Activated CD8-positive, alpha-beta T cell treated with anti-CD3 and anti-CD28 coated beads, Interleukin-2, amount 10 ng/mL, durations not matched to agents 7 days and 5 days (primary cell): ENCODE measurements at regions not wholly inside any gene's neighbourhood (a gene's known extent, or its start where the extent isn't known, plus 50 kb on each side); places are given as distances from the start of the nearest gene placed in this dataset.

Experiments used
- ATAC-seq: fragments of 150-1000 bp; cut with Tn5 transposase; one replicate; pipeline ENCODE4 v1.10.0; 2021; ENCODE audit warnings: moderate library complexity
- CTCF ChIA-PET: fragments of 350-600 bp; sonication (Branson Sonifier 250); formaldehyde crosslinking; loops from one replicate; lab custom pipeline; 2021; ENCODE audit warnings: antibody characterized with exemption; lab: Charles Lee
- POLR2A ChIA-PET: fragments of 350-600 bp; sonication (Branson Sonifier 250); formaldehyde crosslinking; loops from one replicate; lab custom pipeline; 2021; ENCODE audit warnings: antibody characterized with exemption; lab: Charles Lee
- DNase-seq: peaks from one replicate; pipeline ENCODE4 v3.0.0-alpha.2; 2020
- H3K27ac Mint-ChIP-seq: one replicate; pipeline ENCODE4 v1.8.0; 2021; ENCODE audit warnings: mild to moderate bottlenecking, mixed read lengths
- H3K27me3 Mint-ChIP-seq: one replicate; pipeline ENCODE4 v1.8.0; 2021; ENCODE audit warnings: low read depth, mixed read lengths
- H3K36me3 Mint-ChIP-seq: one replicate; pipeline ENCODE4 v1.8.0; 2021; ENCODE audit warnings: low read depth, mixed read lengths
- H3K4me1 Mint-ChIP-seq: one replicate; pipeline ENCODE4 v1.8.0; 2021; ENCODE audit warnings: low read depth, mixed read lengths
- H3K4me3 Mint-ChIP-seq: one replicate; pipeline ENCODE4 v1.8.0; 2021; ENCODE audit warnings: mild to moderate bottlenecking, mixed read lengths
- H3K9me3 Mint-ChIP-seq: one replicate; pipeline ENCODE4 v1.8.0; 2022; ENCODE audit warnings: mixed read lengths; ENCODE audit not compliant: insufficient read depth

DNA sequence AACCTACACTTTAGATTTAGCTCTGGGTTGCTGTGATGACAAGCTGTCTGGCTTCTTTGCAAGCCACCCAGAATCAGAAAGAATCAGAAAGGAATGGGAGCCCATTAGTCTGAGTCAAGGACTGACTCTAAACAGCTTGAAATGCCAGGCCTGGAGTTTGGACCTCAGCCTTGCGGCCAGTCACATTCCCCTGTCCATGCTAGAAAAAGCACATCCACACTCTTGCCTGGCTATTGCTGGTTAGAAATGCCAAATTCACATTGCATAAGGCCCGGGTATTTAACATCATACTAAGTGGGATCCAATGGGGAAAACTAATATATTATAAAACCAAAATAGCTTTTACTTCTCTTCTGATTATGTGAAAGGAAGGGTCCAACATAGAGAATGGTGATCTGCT is 756.8 kb upstream of the KLHL29 start:
- Mint-ChIP-seq H3K27me3 (no peaks in the 10 kb centered on the region), H3K9me3 (no peaks in the 10 kb centered on the region), H3K4me1 (no peaks in the 10 kb centered on the region), H3K27ac (no peak overlapping the region), H3K4me3 (no peak overlapping the region), H3K36me3 (no peaks in the 10 kb centered on the region)
- ChIA-PET POLR2A (no interaction called here), CTCF (no interaction called here)
- ATAC-seq (no peak), DNase-seq (no peak)

DNA sequence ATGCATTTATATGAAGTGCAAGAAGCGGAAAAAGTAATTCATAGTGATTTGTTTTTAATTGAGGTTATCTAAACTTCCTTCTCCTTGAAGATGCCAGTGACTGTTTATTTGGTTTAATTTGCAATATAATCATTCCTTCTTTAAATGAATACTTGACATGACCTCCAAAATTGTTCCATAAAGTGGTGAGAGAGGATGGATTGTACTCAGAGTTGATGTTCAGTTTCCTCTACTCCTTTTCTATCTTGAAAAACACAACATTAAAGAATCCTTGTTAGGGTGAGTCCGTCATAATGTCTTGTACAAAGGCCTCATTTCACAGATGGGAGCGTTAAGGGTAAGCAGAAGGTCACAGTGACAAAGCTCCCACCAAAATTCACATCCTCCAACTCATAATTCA is 756.1 kb upstream of the KLHL29 start:
- Mint-ChIP-seq H3K4me1 (no peaks in the 10 kb centered on the region), H3K36me3 (no peaks in the 10 kb centered on the region), H3K4me3 (no peak overlapping the region), H3K27ac (no peak overlapping the region), H3K27me3 (no peaks in the 10 kb centered on the region), H3K9me3 (no peaks in the 10 kb centered on the region)
- ChIA-PET POLR2A (no interaction called here), CTCF (no interaction called here)
- ATAC-seq: no peak
- DNase-seq: no peak

- ChIA-PET CTCF (no interaction called here), POLR2A (no interaction called here)
- DNase-seq (no peak), ATAC-seq (no peak)
- Mint-ChIP-seq H3K36me3 (no peaks in the 10 kb centered on the region), H3K4me1 (no peaks in the 10 kb centered on the region), H3K9me3 (no peaks in the 10 kb centered on the region), H3K27me3 (no peaks in the 10 kb centered on the region), H3K4me3 (no peak overlapping the region), H3K27ac (no peak overlapping the region)
These were observed 750.8 kb upstream of the KLHL29 start for GRCh38 chr2:22634167-22634566.

- ChIA-PET POLR2A (no interaction called here), CTCF (no interaction called here)
- Mint-ChIP-seq H3K36me3 (no peaks in the 10 kb centered on the region), H3K4me3 (no peak overlapping the region), H3K27ac (no peak overlapping the region), H3K27me3 (no peaks in the 10 kb centered on the region), H3K9me3 (no peaks in the 10 kb centered on the region), H3K4me1 (no peaks in the 10 kb centered on the region)
- no peak for ATAC-seq
- no peak for DNase-seq
These were observed 728.6 kb upstream of the KLHL29 start for GRCh38 chr2:22656426-22656825.

DNA sequence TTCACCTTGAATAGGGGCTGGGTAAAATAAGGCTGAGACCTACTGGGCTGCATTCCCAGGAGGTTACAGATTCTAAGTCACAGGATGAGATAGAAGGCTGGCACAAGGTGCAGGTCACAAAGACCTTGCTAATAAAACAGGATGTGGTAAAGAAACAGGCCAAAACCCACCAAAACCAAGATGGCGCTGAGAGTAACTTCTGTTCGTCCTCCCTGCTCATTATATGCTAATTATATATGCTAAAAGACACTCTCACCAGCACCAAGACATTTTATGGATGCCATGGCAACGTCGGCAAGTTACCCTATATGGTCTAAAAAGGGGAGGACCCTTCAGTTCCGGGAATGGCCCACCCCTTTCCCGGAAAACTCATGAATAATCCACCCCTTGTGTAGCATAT is 711.5 kb upstream of the KLHL29 start:
- Mint-ChIP-seq H3K36me3 (no peaks in the 10 kb centered on the region), H3K9me3 (no peaks in the 10 kb centered on the region), H3K4me3 (no peak overlapping the region), H3K4me1 (no peaks in the 10 kb centered on the region), H3K27ac (no peak overlapping the region), H3K27me3 (no peaks in the 10 kb centered on the region)
- ChIA-PET POLR2A (no interaction called here), CTCF (no interaction called here)
- DNase-seq (no peak), ATAC-seq (no peak)

DNA sequence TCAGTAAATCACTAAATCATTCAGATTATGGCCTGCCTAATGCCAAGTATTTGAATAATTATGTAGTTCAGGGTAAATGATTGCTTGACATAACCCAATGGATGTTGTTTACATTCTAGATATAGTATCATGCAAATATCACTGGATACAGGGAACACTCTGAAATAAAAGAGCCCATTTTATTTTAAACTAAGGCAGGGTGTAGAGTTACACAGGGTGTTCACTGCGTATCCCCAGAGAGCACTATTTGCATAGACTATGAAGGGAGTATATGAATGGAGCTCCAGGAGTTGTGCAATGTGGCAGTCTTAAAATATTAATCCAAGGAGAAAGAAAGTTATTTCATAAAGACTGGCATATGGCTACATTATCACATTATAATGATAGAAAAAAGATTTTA is 701.1 kb upstream of the KLHL29 start:
- peaks cover 5% of the 10 kb centered on the region for H3K9me3 Mint-ChIP-seq
- DNase-seq: no peak
- ChIA-PET CTCF (no interaction called here), POLR2A (no interaction called here)
- no peak overlapping the region for H3K4me3 Mint-ChIP-seq
- no peaks in the 10 kb centered on the region for H3K36me3 Mint-ChIP-seq
- no peaks in the 10 kb centered on the region for H3K4me1 Mint-ChIP-seq
- no peak overlapping the region for H3K27ac Mint-ChIP-seq
- no peak for ATAC-seq
- no peaks in the 10 kb centered on the region for H3K27me3 Mint-ChIP-seq

DNA sequence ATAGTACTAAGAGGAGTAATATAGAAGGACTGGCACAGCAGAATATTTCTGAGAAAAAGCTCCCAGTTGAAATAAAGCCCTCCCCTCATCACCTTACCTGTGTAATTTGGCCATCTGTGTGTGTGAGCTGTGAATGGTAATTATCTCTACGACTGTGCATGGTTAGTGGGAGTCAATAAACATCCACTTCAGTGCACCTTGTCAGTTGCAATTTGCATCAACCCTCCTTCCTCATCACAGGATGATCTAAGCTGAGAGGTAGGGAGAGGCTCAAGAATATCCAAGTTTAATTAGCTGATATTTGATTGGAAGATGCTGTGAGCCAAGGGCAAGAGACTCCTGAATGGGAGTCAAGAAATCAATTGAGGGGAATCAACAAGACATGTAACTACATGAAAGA is 694.9 kb upstream of the KLHL29 start:
- no peaks in the 10 kb centered on the region for H3K4me1 Mint-ChIP-seq
- H3K36me3 Mint-ChIP-seq: no peaks in the 10 kb centered on the region
- DNase-seq: no peak
- ChIA-PET POLR2A (no interaction called here), CTCF (no interaction called here)
- no peak overlapping the region for H3K4me3 Mint-ChIP-seq
- H3K27me3 Mint-ChIP-seq: no peaks in the 10 kb centered on the region
- ATAC-seq: no peak
- no peak overlapping the region for H3K27ac Mint-ChIP-seq
- peaks cover 5% of the 10 kb centered on the region for H3K9me3 Mint-ChIP-seq

DNA sequence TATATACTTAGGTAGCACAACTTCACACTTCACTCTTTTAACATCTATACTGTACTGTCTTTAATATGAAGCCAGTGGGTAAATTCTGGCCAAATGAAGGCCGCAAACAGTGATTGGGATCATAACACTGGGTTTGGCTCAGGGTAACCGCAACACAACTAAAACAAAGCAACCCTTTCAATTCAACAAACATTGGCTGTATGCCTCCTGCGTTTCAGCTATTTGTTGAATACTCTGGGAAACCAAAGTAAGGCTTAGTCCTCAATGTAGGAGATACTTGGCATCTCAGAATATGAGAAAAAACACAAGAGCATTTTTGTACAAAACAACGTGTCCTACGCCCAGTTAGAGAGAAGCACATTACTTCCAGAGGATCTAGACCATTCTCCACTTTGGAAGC is 693.3 kb upstream of the KLHL29 start:
- Mint-ChIP-seq H3K4me1 (no peaks in the 10 kb centered on the region), H3K4me3 (no peak overlapping the region), H3K27ac (no peak overlapping the region), H3K27me3 (no peaks in the 10 kb centered on the region), H3K9me3 (peaks cover 5% of the 10 kb centered on the region), H3K36me3 (no peaks in the 10 kb centered on the region)
- ATAC-seq (no peak), DNase-seq (no peak)
- CTCF ChIA-PET: no interaction called here
- POLR2A ChIA-PET: no interaction called here

DNA sequence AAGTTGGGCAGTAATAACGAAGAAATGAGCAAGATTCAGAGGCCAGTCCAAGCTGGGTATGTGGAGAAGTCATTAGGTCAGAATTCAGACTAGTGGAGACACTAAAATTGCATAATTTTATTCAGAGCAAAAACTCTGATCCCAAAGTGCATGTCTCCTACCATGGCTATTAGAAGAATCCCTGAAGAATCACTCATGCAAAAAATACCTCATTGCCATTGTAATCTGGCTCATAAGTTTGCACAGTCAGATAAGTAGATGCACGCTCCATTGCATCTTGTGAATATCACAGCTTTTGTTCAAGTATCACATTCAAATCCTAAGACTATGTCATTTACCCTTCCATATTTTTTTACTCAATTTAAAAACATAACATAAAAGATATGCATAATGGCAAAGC is 692.2 kb upstream of the KLHL29 start:
- H3K27me3 Mint-ChIP-seq: no peaks in the 10 kb centered on the region
- no peaks in the 10 kb centered on the region for H3K4me1 Mint-ChIP-seq
- no peak for ATAC-seq
- ChIA-PET POLR2A (no interaction called here), CTCF (no interaction called here)
- H3K9me3 Mint-ChIP-seq: no peaks in the 10 kb centered on the region
- no peak overlapping the region for H3K4me3 Mint-ChIP-seq
- H3K27ac Mint-ChIP-seq: no peak overlapping the region
- H3K36me3 Mint-ChIP-seq: no peaks in the 10 kb centered on the region
- no peak for DNase-seq

DNA sequence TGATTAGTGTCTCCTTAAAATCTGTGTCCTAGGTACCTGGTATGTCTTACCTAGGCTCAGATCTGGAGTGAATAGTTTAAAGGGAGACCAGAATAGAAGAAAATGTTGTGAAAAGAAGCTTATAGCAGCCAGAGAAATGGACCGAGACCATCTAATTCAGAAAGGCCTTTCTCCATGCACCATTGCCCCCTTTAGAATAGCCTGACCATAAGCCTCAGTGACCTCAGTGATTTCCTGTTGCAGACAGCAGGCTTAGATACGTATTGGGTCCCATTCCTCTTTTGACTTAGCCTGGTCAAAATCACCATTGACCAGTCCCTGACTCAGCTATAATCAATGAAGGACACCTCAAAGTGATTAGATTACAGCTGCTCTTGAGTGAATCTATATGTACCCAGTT is 690.7 kb upstream of the KLHL29 start:
- no peak for DNase-seq
- H3K4me3 Mint-ChIP-seq: no peak overlapping the region
- ChIA-PET CTCF (no interaction called here), POLR2A (no interaction called here)
- no peaks in the 10 kb centered on the region for H3K4me1 Mint-ChIP-seq
- H3K9me3 Mint-ChIP-seq: no peaks in the 10 kb centered on the region
- H3K27ac Mint-ChIP-seq: no peak overlapping the region
- ATAC-seq: no peak
- no peaks in the 10 kb centered on the region for H3K27me3 Mint-ChIP-seq
- H3K36me3 Mint-ChIP-seq: no peaks in the 10 kb centered on the region

- no peaks in the 10 kb centered on the region for H3K36me3 Mint-ChIP-seq
- DNase-seq (no peak), ATAC-seq (no peak)
- H3K4me3 Mint-ChIP-seq: no peak overlapping the region
- H3K9me3 Mint-ChIP-seq: no peaks in the 10 kb centered on the region
- no peaks in the 10 kb centered on the region for H3K27me3 Mint-ChIP-seq
- no peak overlapping the region for H3K27ac Mint-ChIP-seq
- H3K4me1 Mint-ChIP-seq: no peaks in the 10 kb centered on the region
- CTCF ChIA-PET: no interaction called here
- POLR2A ChIA-PET: no interaction called here
These were observed 690.1 kb upstream of the KLHL29 start for GRCh38 chr2:22694856-22695255.

GRCh38 chr2:22697054-22697788 is 687.8 kb upstream of the KLHL29 start:
- Mint-ChIP-seq H3K36me3 (no peaks in the 10 kb centered on the region), H3K4me1 (no peaks in the 10 kb centered on the region), H3K27ac (no peak overlapping the region), H3K27me3 (no peaks in the 10 kb centered on the region), H3K4me3 (no peak overlapping the region), H3K9me3 (no peaks in the 10 kb centered on the region)
- ATAC-seq (no peak), DNase-seq (no peak)
- POLR2A ChIA-PET: no interaction called here
- CTCF ChIA-PET: no interaction called here

DNA sequence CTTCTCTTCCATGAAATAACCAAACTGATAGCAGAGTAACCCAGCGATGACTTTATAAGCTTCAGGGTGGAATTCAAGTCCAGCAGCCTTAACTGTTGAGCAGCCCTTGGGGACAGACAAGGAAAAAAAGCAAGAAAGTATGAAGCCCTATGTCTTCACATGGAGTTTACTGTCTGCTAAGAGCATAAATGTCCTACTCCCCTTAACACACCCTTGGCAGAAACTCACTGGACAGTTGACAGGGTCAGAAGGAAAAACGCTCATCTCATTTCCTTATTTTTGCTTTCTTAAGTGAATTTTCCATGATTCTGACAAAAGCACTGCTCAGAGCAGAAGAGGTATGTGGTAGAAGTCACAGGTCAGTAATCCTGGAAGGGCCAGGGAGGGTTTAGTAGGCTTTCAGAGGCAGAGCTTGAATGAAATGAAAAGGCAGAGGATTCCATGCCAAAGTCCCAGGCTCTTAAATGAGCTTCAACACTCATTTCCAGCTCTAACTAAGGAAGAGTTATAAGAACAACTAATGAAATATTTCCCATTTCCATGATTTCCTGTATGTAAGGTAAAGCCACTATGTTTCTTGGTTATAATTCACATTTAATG is 683.3 kb upstream of the KLHL29 start:
- ChIA-PET POLR2A (no interaction called here), CTCF (no interaction called here)
- no peak for DNase-seq
- no peak for ATAC-seq
- no peak overlapping the region for H3K4me3 Mint-ChIP-seq
- H3K27me3 Mint-ChIP-seq: no peaks in the 10 kb centered on the region
- no peaks in the 10 kb centered on the region for H3K4me1 Mint-ChIP-seq
- peaks cover 12% of the 10 kb centered on the region for H3K9me3 Mint-ChIP-seq
- no peaks in the 10 kb centered on the region for H3K36me3 Mint-ChIP-seq
- no peak overlapping the region for H3K27ac Mint-ChIP-seq
